ENCODE measurements at regions not wholly inside any gene's neighbourhood (a gene's known extent, or its start where the extent isn't known, plus 50 kb on each side); places are given as distances from the start of the nearest gene placed in this dataset.
A peak's percentile ranks its signal among the peaks of the same experiment; 100 is the strongest.

DNA sequence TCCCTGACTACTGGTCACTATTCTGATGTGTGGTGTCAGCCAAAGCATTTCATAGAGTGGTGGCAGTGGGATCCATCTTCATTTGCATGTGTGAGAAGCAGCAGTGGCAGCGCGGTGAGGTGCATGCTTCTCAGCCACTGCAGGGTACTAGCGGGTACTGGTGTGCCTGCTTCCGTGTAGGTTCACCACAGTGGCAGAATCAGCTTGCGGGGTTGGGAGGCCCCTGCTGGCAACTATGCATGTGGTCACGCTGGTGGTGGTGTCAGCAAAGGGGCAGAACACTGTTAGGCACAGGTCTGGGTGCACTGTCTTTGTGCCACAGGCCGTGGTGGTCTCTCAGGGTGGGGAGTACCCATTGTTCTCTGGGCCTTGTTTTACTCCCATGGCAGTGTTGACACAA is 286.4 kb upstream of the TENM4 start:
- in situ Hi-C loops (cut with HindIII; ENCODE audit: low pct_ligation_motif_present, low sequenced_read_pairs), result no loop called here
- no peak overlapping the region for H3K27ac ChIP-seq

GRCh38 chr11:79720115-79720514 is 279.3 kb upstream of the TENM4 start:
- in situ Hi-C loops (cut with HindIII; ENCODE audit: low pct_ligation_motif_present, low sequenced_read_pairs), result no loop called here
- Histone ChIP-seq H3K36me3 (replicated peaks) (no peaks in the 10 kb centered on the region), H3K4me3 (ENCODE audit: low read depth, low read length) (no peak overlapping the region), H3K27me3 (replicated peaks) (no peaks in the 10 kb centered on the region), H3K27ac (no peak overlapping the region)
- TF ChIP-seq CTCF (IDR thresholded peaks at IDR 0.05; ENCODE audit: low read depth, low read length, missing control alignments), result no peak
- DNase-seq, result no peak

More for the DNA sequence above, 286.4 kb upstream of the TENM4 start:
- no peak for TF ChIP-seq CTCF (IDR thresholded peaks at IDR 0.05; ENCODE audit: low read depth, low read length, missing control alignments)
- no peak overlapping the region for H3K4me3 ChIP-seq (ENCODE audit: low read depth, low read length)
- no peaks in the 10 kb centered on the region for H3K36me3 ChIP-seq (replicated peaks)
- H3K27me3 ChIP-seq (replicated peaks), result no peaks in the 10 kb centered on the region
- DNase-seq, result no peak

DNA sequence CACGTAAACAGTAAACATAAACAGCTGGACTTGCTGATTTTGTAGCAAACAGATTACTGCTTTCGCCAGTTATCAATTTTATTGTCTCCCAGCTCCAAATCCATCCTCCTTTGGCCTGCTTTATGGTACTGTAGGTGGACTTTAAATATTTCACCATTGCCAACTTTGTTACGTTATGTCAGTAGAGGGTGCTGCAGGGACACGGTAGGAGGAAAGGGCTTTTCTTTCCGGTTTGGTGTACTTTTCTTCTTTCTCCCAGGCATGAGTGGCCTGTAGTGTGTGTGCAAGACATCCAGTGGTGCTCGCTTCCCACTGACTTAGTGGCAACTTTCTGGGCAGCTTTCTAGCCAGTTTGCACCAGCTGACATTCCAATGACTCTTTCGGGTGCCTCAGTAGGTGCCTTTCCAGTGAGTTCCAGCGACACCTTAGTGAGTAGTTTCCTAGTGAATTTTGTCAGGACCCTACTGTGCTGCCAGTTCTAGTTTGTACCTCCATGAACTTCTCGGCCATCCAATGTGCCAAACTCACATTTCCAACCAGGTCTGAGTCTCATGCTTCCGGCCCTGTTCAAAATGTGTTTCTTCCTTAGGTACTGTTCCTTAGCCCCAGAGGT is 267.6 kb upstream of the TENM4 start:
- peak; percentile 52 for DNase-seq
- TF ChIP-seq CTCF (IDR thresholded peaks at IDR 0.05; ENCODE audit: low read depth, low read length, missing control alignments), result peak; percentile 71
- in situ Hi-C loops (cut with HindIII; ENCODE audit: low pct_ligation_motif_present, low sequenced_read_pairs), result no loop called here
- Histone ChIP-seq H3K27me3 (replicated peaks) (no peaks in the 10 kb centered on the region), H3K36me3 (replicated peaks) (no peaks in the 10 kb centered on the region), H3K27ac (no peak overlapping the region), H3K4me3 (ENCODE audit: low read depth, low read length) (no peak overlapping the region)

- in situ Hi-C loops (cut with HindIII; ENCODE audit: low pct_ligation_motif_present, low sequenced_read_pairs), result no loop called here
- no peaks in the 10 kb centered on the region for H3K27me3 ChIP-seq (replicated peaks)
- H3K36me3 ChIP-seq (replicated peaks), result no peaks in the 10 kb centered on the region
- H3K4me3 ChIP-seq (ENCODE audit: low read depth, low read length), result no peak overlapping the region
- no peak for DNase-seq
- no peak overlapping the region for H3K27ac ChIP-seq
- no peak for TF ChIP-seq CTCF (IDR thresholded peaks at IDR 0.05; ENCODE audit: low read depth, low read length, missing control alignments)
Measured at GRCh38 chr11:79705648-79706047, 264.8 kb upstream of the TENM4 start.

- Histone ChIP-seq H3K4me3 (ENCODE audit: low read depth, low read length) (no peak overlapping the region), H3K36me3 (replicated peaks) (no peaks in the 10 kb centered on the region), H3K27ac (no peak overlapping the region), H3K27me3 (replicated peaks) (no peaks in the 10 kb centered on the region)
- TF ChIP-seq CTCF (IDR thresholded peaks at IDR 0.05; ENCODE audit: low read depth, low read length, missing control alignments), result no peak
- DNase-seq, result no peak
- in situ Hi-C loops (cut with HindIII; ENCODE audit: low pct_ligation_motif_present, low sequenced_read_pairs), result no loop called here
Measured at GRCh38 chr11:79702303-79702702, 261.5 kb upstream of the TENM4 start.

DNA sequence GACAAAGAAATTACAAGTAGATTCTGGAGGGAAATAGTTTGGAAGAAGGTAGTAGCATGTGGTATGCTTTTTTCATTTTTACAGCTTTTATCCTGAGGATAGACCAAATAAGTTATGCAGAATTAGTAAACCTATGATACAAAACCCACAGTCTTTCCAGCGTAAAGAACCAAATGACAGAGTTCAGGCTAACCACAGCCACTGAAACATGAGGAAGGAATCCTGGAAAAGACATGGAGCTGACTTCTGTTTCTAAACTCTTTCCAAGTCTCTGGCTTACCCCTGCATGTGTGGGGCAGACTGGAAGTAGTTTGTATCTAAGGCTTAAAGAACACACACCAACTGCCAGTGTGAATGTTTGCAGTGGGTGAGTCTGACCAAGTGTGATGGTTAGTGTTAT is 258.4 kb upstream of the TENM4 start:
- in situ Hi-C loops (cut with HindIII; ENCODE audit: low pct_ligation_motif_present, low sequenced_read_pairs), result no loop called here
- Histone ChIP-seq H3K27ac (no peak overlapping the region), H3K4me3 (ENCODE audit: low read depth, low read length) (no peak overlapping the region), H3K36me3 (replicated peaks) (no peaks in the 10 kb centered on the region), H3K27me3 (replicated peaks) (no peaks in the 10 kb centered on the region)
- no peak for TF ChIP-seq CTCF (IDR thresholded peaks at IDR 0.05; ENCODE audit: low read depth, low read length, missing control alignments)
- DNase-seq, result no peak

Data from brain microvascular endothelial cell (primary cell).